ENCODE measurements at regions not wholly inside any gene's neighbourhood (a gene's known extent, or its start where the extent isn't known, plus 50 kb on each side); places are given as distances from the start of the nearest gene placed in this dataset.

GRCh38 chr6:85797993-85798392 is 155.3 kb upstream of the SYNCRIP start:
- no peak overlapping the region for H3K4me3 Mint-ChIP-seq
- H4K91ac ChIP-seq (ENCODE audit: insufficient read length, low read depth, low read length), result no peak overlapping the region
- no peak overlapping the region for H2BK20ac ChIP-seq (ENCODE audit: low read depth, low read length, poor library complexity, severe bottlenecking)
- H3K27me3 Mint-ChIP-seq (ENCODE audit: low read depth), result no peaks in the 10 kb centered on the region
- H3K9me3 ChIP-seq (ENCODE audit: control insufficient read depth, low read depth, low read length), result no peaks in the 10 kb centered on the region
- H2BK12ac ChIP-seq (ENCODE audit: insufficient read length, low read depth, low read length), result no peak overlapping the region
- no peak overlapping the region for H3K18ac ChIP-seq (ENCODE audit: insufficient read length, low read depth, low read length)
- TF ChIP-seq CTCF (conservative IDR thresholded peaks at IDR 0.05), result no peak
- H3K4me1 Mint-ChIP-seq, result no peaks in the 10 kb centered on the region
- H3K23me2 ChIP-seq (ENCODE audit: insufficient read length, low read depth, low read length, poor library complexity, severe bottlenecking), result no peaks in the 10 kb centered on the region
- H3K27ac Mint-ChIP-seq, result no peak overlapping the region
- no peak overlapping the region for H3K4me2 ChIP-seq (ENCODE audit: insufficient read depth, insufficient read length, low read length)
- H3K4ac ChIP-seq (ENCODE audit: low read depth, low read length), result no peak overlapping the region
- H3K9ac ChIP-seq (ENCODE audit: extremely low read depth, insufficient read length, low read length), result no peak overlapping the region
- no peaks in the 10 kb centered on the region for H3K79me1 ChIP-seq (ENCODE audit: insufficient read depth, low read depth, low read length, poor library complexity, severe bottlenecking)
- peaks cover 0 to 3% of the 10 kb centered on the region in 2 experiments; a peak in 2 of 5 replicates for H3K9me3 Mint-ChIP-seq
- H3K56ac ChIP-seq (ENCODE audit: insufficient read length, low read depth, low read length), result no peak overlapping the region
- H2AFZ ChIP-seq (ENCODE audit: low read length), result no peak overlapping the region
- H3K36me3 Mint-ChIP-seq (ENCODE audit: insufficient read depth in 1 of 3, low read depth in 3 of 3), result no peaks in the 10 kb centered on the region; a peak in 2 of 7 replicates
- no peak overlapping the region for H4K8ac ChIP-seq (replicated peaks; ENCODE audit: insufficient read length, low read depth, low read length)
- no peaks in the 10 kb centered on the region for H4K20me1 ChIP-seq (ENCODE audit: control insufficient read depth, insufficient read depth, insufficient read length)
- no peak overlapping the region for H2BK5ac ChIP-seq (ENCODE audit: insufficient read length, low read length)
- H2AK5ac ChIP-seq (ENCODE audit: insufficient read length, low read length), result no peak overlapping the region
- H3K4me1 ChIP-seq (ENCODE audit: insufficient read depth, low read length), result no peaks in the 10 kb centered on the region
- no CpG with 5 or more reads among the region's 2 CpGs for WGBS (ENCODE audit: extremely low coverage, insufficient read length, low lambda C conversion rate)
- no peak overlapping the region for H3K14ac ChIP-seq (ENCODE audit: insufficient read depth, low read length)
- no peak for DNase-seq
- H4K5ac ChIP-seq (ENCODE audit: insufficient read length, low read depth, low read length), result no peak overlapping the region
- H2BK120ac ChIP-seq (ENCODE audit: low read depth, low read length, poor library complexity, severe bottlenecking), result no peak overlapping the region
- no peak overlapping the region for H3T11ph ChIP-seq (ENCODE audit: low read length)
- H3K27me3 ChIP-seq (ENCODE audit: insufficient read depth, low read length), result no peaks in the 10 kb centered on the region
- H3K23ac ChIP-seq (ENCODE audit: insufficient read length, low read depth, low read length), result no peak overlapping the region
- no peak overlapping the region for H2BK15ac ChIP-seq (ENCODE audit: low read depth, low read length)
- no peaks in the 10 kb centered on the region for H3K79me2 ChIP-seq (ENCODE audit: insufficient read depth, low read length)
- H3K27ac ChIP-seq (ENCODE audit: insufficient read length, low read depth, low read length), result no peak overlapping the region
